Breast epithelium (tissue), 4 donors: ENCODE measurements at regions not wholly inside any gene's neighbourhood (a gene's known extent, or its start where the extent isn't known, plus 50 kb on each side); places are given as distances from the start of the nearest gene placed in this dataset.

ENCODE experiments used
- DNase-seq, 2 donors: peaks; one replicate each; pipeline ENCODE4 v3.0.0-alpha.2; 2019; ENCODE audit warnings: low spot score in 2 of 2
- H3K27ac ChIP-seq, 2 donors: fragments of 200-600 bp; sonication (generic) in 1 of 2; one replicate each; pipeline ENCODE4 v1.5.1; 2016 to 2019; ENCODE audit warnings: mild to moderate bottlenecking in 1 of 2
- H3K27me3 ChIP-seq, 2 donors: fragments of 200-600 bp; sonication (generic) in 1 of 2; one replicate each; pipeline versions ENCODE4 v1.5.1 to v1.6.0; 2017 to 2019; ENCODE audit warnings: control low read depth in 1 of 2, mild to moderate bottlenecking in 1 of 2
- H3K36me3 ChIP-seq: fragments of 200-600 bp; one replicate; pipeline ENCODE4 v1.5.1; 2019
- H3K4me1 ChIP-seq, 2 donors: fragments of 200-600 bp; sonication (generic); one replicate each; pipeline ENCODE4 v1.5.1; 2016 to 2019; ENCODE audit warnings: control low read depth in 1 of 2
- H3K4me3 ChIP-seq, 3 donors: fragments of 200-600 bp; sonication (generic); 1 replicate in 2 of 3; 2 replicates in 1 of 3; pipeline ENCODE4 v1.5.1; 2016 to 2019; ENCODE audit warnings: mild to moderate bottlenecking in 3 of 3, moderate library complexity in 2 of 3
- H3K9me3 ChIP-seq, 2 donors: fragments of 200-600 bp; sonication (generic) in 1 of 2; one replicate each; pipeline ENCODE4 v1.5.1; 2016 to 2019; ENCODE audit warnings: control low read depth in 1 of 2
- CTCF ChIP-seq, 3 donors: fragments of 450-650 bp; IDR thresholded peaks; one replicate each; pipeline ENCODE4 v1.5.1; 2016 to 2017; ENCODE audit warnings: antibody characterized with exemption in 3 of 3, mild to moderate bottlenecking in 3 of 3, moderate library complexity in 3 of 3
- POLR2A ChIP-seq: fragments of 450-650 bp; IDR thresholded peaks from one replicate; pipeline ENCODE4 v1.6.1; 2016; ENCODE audit warnings: antibody characterized with exemption, mild to moderate bottlenecking, moderate library complexity
- POLR2AphosphoS5 ChIP-seq, 3 donors: sonication (generic); formaldehyde crosslinking; IDR thresholded peaks; one replicate each; pipeline ENCODE4 v1.6.1; 2017; ENCODE audit warnings: antibody characterized with exemption in 3 of 3
- intact Hi-C: fragments of 100-400 bp; cut with DNase I; formaldehyde crosslinking; loops from one replicate; pipeline ENCODE4 v1.15.1; 2023; ENCODE audit warnings: low total_unique reads

- Histone ChIP-seq H3K4me1 (no peaks in the 10 kb centered on the region), H3K27me3 (no peaks in the 10 kb centered on the region), H3K27ac (no peak overlapping the region), H3K9me3 (no peaks in the 10 kb centered on the region), H3K4me3 (no peak overlapping the region), H3K36me3 (no peaks in the 10 kb centered on the region)
- TF ChIP-seq CTCF (IDR thresholded peaks at IDR 0.05) (no peak), POLR2AphosphoS5 (IDR thresholded peaks at IDR 0.05) (no peak), POLR2A (no peak)
- no peak for DNase-seq
- intact Hi-C loops: no loop called here
Observed at GRCh38 chr16:8026450-8026849, 563.9 kb downstream of the TMEM114 start.

DNA sequence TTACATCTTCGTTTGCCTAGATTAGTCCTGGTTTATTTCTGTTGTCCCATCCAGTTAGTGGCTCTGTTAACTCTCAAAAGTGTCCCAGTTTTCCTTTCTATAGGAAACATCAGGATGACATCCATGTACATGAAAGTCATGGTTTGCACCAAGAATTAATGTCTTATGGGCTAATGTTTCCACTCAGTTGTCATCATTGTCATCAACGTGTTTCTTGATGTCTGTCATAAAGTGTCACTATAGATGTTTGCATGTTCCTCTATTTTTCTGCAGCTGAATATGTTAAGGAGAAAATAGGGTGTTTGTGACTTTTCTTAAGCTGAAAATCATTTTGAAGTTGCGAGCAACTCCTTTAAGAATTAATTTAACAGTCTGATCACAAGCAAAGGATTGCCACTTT is 567.0 kb downstream of the TMEM114 start:
- no peak overlapping the region for H3K4me3 ChIP-seq
- no peak for TF ChIP-seq POLR2A
- no peak for TF ChIP-seq POLR2AphosphoS5 (IDR thresholded peaks at IDR 0.05)
- no peak for TF ChIP-seq CTCF (IDR thresholded peaks at IDR 0.05)
- intact Hi-C loops: no loop called here

GRCh38 chr16:8005096-8005860 is 585.0 kb downstream of the TMEM114 start:
- no peaks in the 10 kb centered on the region for H3K36me3 ChIP-seq
- H3K27me3 ChIP-seq: no peaks in the 10 kb centered on the region
- H3K4me3 ChIP-seq: no peak overlapping the region
- intact Hi-C loops: no loop called here
- no peak for TF ChIP-seq POLR2AphosphoS5 (IDR thresholded peaks at IDR 0.05)
- no peak for TF ChIP-seq CTCF (IDR thresholded peaks at IDR 0.05)
- no peak for TF ChIP-seq POLR2A
- no peak for DNase-seq
- no peak overlapping the region for H3K27ac ChIP-seq
- no peaks in the 10 kb centered on the region for H3K9me3 ChIP-seq
- no peaks in the 10 kb centered on the region for H3K4me1 ChIP-seq

More for the DNA sequence above, 567.0 kb downstream of the TMEM114 start:
- Histone ChIP-seq H3K9me3 (no peaks in the 10 kb centered on the region), H3K27ac (no peak overlapping the region), H3K36me3 (no peaks in the 10 kb centered on the region), H3K27me3 (no peaks in the 10 kb centered on the region), H3K4me1 (no peaks in the 10 kb centered on the region)
- no peak for DNase-seq

GRCh38 chr16:7998789-7999453 is 591.4 kb downstream of the TMEM114 start:
- no peaks in the 10 kb centered on the region for H3K4me1 ChIP-seq
- no peaks in the 10 kb centered on the region for H3K9me3 ChIP-seq
- no peak overlapping the region for H3K27ac ChIP-seq
- DNase-seq: no peak
- H3K4me3 ChIP-seq: no peak overlapping the region
- no peaks in the 10 kb centered on the region for H3K36me3 ChIP-seq
- no peak for TF ChIP-seq POLR2A
- no peak for TF ChIP-seq POLR2AphosphoS5 (IDR thresholded peaks at IDR 0.05)
- intact Hi-C loops: no loop called here
- H3K27me3 ChIP-seq: peaks cover 0 to 6% of the 10 kb centered on the region in 2 donors

- Histone ChIP-seq H3K4me3 (no peak overlapping the region), H3K27me3 (peaks cover 0 to 6% of the 10 kb centered on the region in 2 donors), H3K27ac (no peak overlapping the region), H3K36me3 (no peaks in the 10 kb centered on the region), H3K4me1 (no peaks in the 10 kb centered on the region), H3K9me3 (no peaks in the 10 kb centered on the region)
- no peak for TF ChIP-seq POLR2AphosphoS5 (IDR thresholded peaks at IDR 0.05)
- no peak for TF ChIP-seq CTCF (IDR thresholded peaks at IDR 0.05)
- TF ChIP-seq POLR2A: no peak
- no peak for DNase-seq
- intact Hi-C loops: no loop called here
Observed at GRCh38 chr16:7997966-7998365, 592.3 kb downstream of the TMEM114 start.
